Caco-2 (cell line): ENCODE measurements at regions not wholly inside any gene's neighbourhood (a gene's known extent, or its start where the extent isn't known, plus 50 kb on each side); places are given as distances from the start of the nearest gene placed in this dataset.

ENCODE experiments used
- BruUV-seq: library from RNA; stranded (reverse); fragments of 400-500 nt; replicated peaks from 2 replicates; lab custom pipeline; 2021; lab: Mats Ljungman, UMichigan
- CTCF ChIA-PET: fragments of 300-600 bp; sonication (Branson Sonifier 250); formaldehyde crosslinking; loops from one replicate; lab custom pipeline; 2022; ENCODE audit warnings: antibody characterized with exemption; lab: Charles Lee
- POLR2A ChIA-PET: fragments of 300-600 bp; sonication (Branson Sonifier 250); formaldehyde crosslinking; loops from one replicate; lab custom pipeline; 2022; ENCODE audit warnings: antibody characterized with exemption; lab: Charles Lee
- DNase-seq, 2 experiments: peaks; one replicate each; pipeline versions ENCODE4 v3.0.0 to v3.0.0-alpha.2; 2020 to 2022
- H3K27me3 ChIP-seq: replicated peaks from 2 replicates; pipeline ENCODE4 v1.6.0; 2011; ENCODE audit warnings: low read length; ENCODE audit not compliant: control insufficient read depth, insufficient read depth
- H3K36me3 ChIP-seq: 2 replicates; pipeline ENCODE4 v1.5.1; 2011; ENCODE audit warnings: low read length; ENCODE audit not compliant: control insufficient read depth, insufficient read depth
- H3K4me1 ChIP-seq: fragments of 250-450 bp; sonication (Bioruptor Pico); 2 replicates; pipeline ENCODE4 v1.5.1; 2020; ENCODE audit warnings: mild to moderate bottlenecking
- H3K4me3 ChIP-seq: 2 replicates; pipeline ENCODE4 v1.5.1; 2011; ENCODE audit warnings: low read depth, mild to moderate bottlenecking, control low read depth, low read length
- H3K9me3 ChIP-seq: fragments of 250-450 bp; sonication (Bioruptor Pico); 2 replicates; pipeline ENCODE4 v1.5.1; 2020; ENCODE audit warnings: mild to moderate bottlenecking, moderate library complexity
- H3K27ac Mint-ChIP-seq: one replicate; pipeline ENCODE4 v1.8.0; 2022; ENCODE audit warnings: mixed read lengths; ENCODE audit not compliant: unreplicated experiment
- H3K27me3 Mint-ChIP-seq: one replicate; pipeline ENCODE4 v1.8.0; 2022; ENCODE audit warnings: mixed read lengths; ENCODE audit not compliant: insufficient read depth, unreplicated experiment
- H3K36me3 Mint-ChIP-seq: one replicate; pipeline ENCODE4 v1.8.0; 2022; ENCODE audit warnings: mild to moderate bottlenecking, mixed read lengths; ENCODE audit not compliant: insufficient read depth, unreplicated experiment
- H3K4me1 Mint-ChIP-seq: one replicate; pipeline ENCODE4 v1.8.0; 2022; ENCODE audit warnings: low read depth, mixed read lengths; ENCODE audit not compliant: unreplicated experiment
- H3K4me3 Mint-ChIP-seq: one replicate; pipeline ENCODE4 v1.8.0; 2022; ENCODE audit warnings: mild to moderate bottlenecking, moderate library complexity, mixed read lengths; ENCODE audit not compliant: unreplicated experiment
- H3K9me3 Mint-ChIP-seq: one replicate; pipeline ENCODE4 v1.8.0; 2022; ENCODE audit warnings: mixed read lengths; ENCODE audit not compliant: unreplicated experiment
- CTCF ChIP-seq, 2 experiments: fragments of 200-600 bp in 1 of 2; IDR thresholded peaks; 1 replicate in 1 of 2; 2 replicates in 1 of 2; pipeline versions ENCODE4 v1.5.1 to v1.8.0; 2011 to 2022; ENCODE audit warnings: antibody characterized with exemption in 1 of 2, control low read depth in 1 of 2, inconsistent platforms in 1 of 2, low read depth in 1 of 2, low read length in 1 of 2, mild to moderate bottlenecking in 1 of 2, moderate library complexity in 1 of 2; ENCODE audit not compliant: insufficient read depth in 1 of 2, severe bottlenecking in 1 of 2, unreplicated experiment in 1 of 2
- intact Hi-C: fragments of 100-400 bp; cut with micrococcal nuclease; formaldehyde crosslinking; loops from one replicate; pipeline ENCODE4 v1.10.0; 2022; ENCODE audit not compliant: unreplicated experiment

- no peaks in the 10 kb centered on the region for H3K36me3 ChIP-seq
- Mint-ChIP-seq H3K27me3 (no peaks in the 10 kb centered on the region), H3K27ac (no peak overlapping the region), H3K9me3 (peaks cover 9% of the 10 kb centered on the region), H3K36me3 (no peaks in the 10 kb centered on the region), H3K4me1 (no peaks in the 10 kb centered on the region), H3K4me3 (no peak overlapping the region)
- H3K27me3 ChIP-seq = no peaks in the 10 kb centered on the region
- DNase-seq = no peak
- CTCF ChIA-PET = no interaction called here
- no peaks in the 10 kb centered on the region for H3K4me1 ChIP-seq
- no TSS peak for BruUV-seq
- no peak overlapping the region for H3K4me3 ChIP-seq
- POLR2A ChIA-PET = no interaction called here
- intact Hi-C loops = no loop called here
- TF ChIP-seq CTCF (IDR thresholded peaks at IDR 0.05; ENCODE audit: insufficient read depth in 1 of 2, low read depth in 1 of 2, low read length in 1 of 2, severe bottlenecking in 1 of 2, unreplicated experiment in 1 of 2) = no peak
- no peaks in the 10 kb centered on the region for H3K9me3 ChIP-seq
These were observed 529.7 kb upstream of the CDH7 start for GRCh38 chr18:65221115-65221514.

GRCh38 chr18:65215865-65216466 lies 534.8 kb upstream of the CDH7 start:
- no TSS peak for BruUV-seq
- Mint-ChIP-seq H3K9me3 (peaks cover 9% of the 10 kb centered on the region), H3K4me3 (no peak overlapping the region), H3K4me1 (no peaks in the 10 kb centered on the region), H3K27me3 (no peaks in the 10 kb centered on the region), H3K36me3 (no peaks in the 10 kb centered on the region), H3K27ac (no peak overlapping the region)
- no peak overlapping the region for H3K4me3 ChIP-seq
- ChIA-PET CTCF (no interaction called here), POLR2A (no interaction called here)
- no peak for DNase-seq
- intact Hi-C loops = no loop called here
- no peaks in the 10 kb centered on the region for H3K4me1 ChIP-seq
- no peak for TF ChIP-seq CTCF (IDR thresholded peaks at IDR 0.05; ENCODE audit: insufficient read depth in 1 of 2, low read depth in 1 of 2, low read length in 1 of 2, severe bottlenecking in 1 of 2, unreplicated experiment in 1 of 2)
- no peaks in the 10 kb centered on the region for H3K36me3 ChIP-seq
- H3K9me3 ChIP-seq = no peaks in the 10 kb centered on the region
- no peaks in the 10 kb centered on the region for H3K27me3 ChIP-seq

- H3K4me1 ChIP-seq = no peaks in the 10 kb centered on the region
- H3K9me3 ChIP-seq = no peaks in the 10 kb centered on the region
- BruUV-seq = no TSS peak
- intact Hi-C loops = no loop called here
- POLR2A ChIA-PET = no interaction called here
- CTCF ChIA-PET = no interaction called here
- H3K27me3 Mint-ChIP-seq = no peaks in the 10 kb centered on the region
- no peak for DNase-seq
- no peak for TF ChIP-seq CTCF (IDR thresholded peaks at IDR 0.05; ENCODE audit: insufficient read depth in 1 of 2, low read depth in 1 of 2, low read length in 1 of 2, severe bottlenecking in 1 of 2, unreplicated experiment in 1 of 2)
- no peaks in the 10 kb centered on the region for H3K36me3 Mint-ChIP-seq
- no peaks in the 10 kb centered on the region for H3K36me3 ChIP-seq
- H3K4me3 ChIP-seq = no peak overlapping the region
- H3K27ac Mint-ChIP-seq = no peak overlapping the region
- no peaks in the 10 kb centered on the region for H3K27me3 ChIP-seq
- peaks cover 9% of the 10 kb centered on the region for H3K9me3 Mint-ChIP-seq
- no peaks in the 10 kb centered on the region for H3K4me1 Mint-ChIP-seq
- no peak overlapping the region for H3K4me3 Mint-ChIP-seq
These were observed 536.4 kb upstream of the CDH7 start for GRCh38 chr18:65214456-65214855.
